B cell (primary cell): ENCODE measurements at regions not wholly inside any gene's neighbourhood (a gene's known extent, or its start where the extent isn't known, plus 50 kb on each side); places are given as distances from the start of the nearest gene placed in this dataset.

Experiments
- ATAC-seq: fragments of 200-7000 bp; cut with Tn5 transposase; one replicate; pipeline ENCODE4 v1.10.0; 2021; ENCODE audit warnings: low read depth, mild to moderate bottlenecking, moderate number of reproducible peaks, moderate library complexity
- CTCF ChIA-PET: fragments of 350-600 bp; sonication (Branson Sonifier 250); formaldehyde crosslinking; loops from one replicate; lab custom pipeline; 2021; ENCODE audit warnings: antibody characterized with exemption, inconsistent platforms; lab: Charles Lee
- POLR2A ChIA-PET: fragments of 350-600 bp; sonication (Branson Sonifier 250); formaldehyde crosslinking; loops from one replicate; lab custom pipeline; 2021; ENCODE audit warnings: antibody characterized with exemption; lab: Charles Lee
- DNase-seq: peaks from one replicate; pipeline ENCODE4 v3.0.0; 2013
- H2AFZ ChIP-seq: 2 replicates; pipeline ENCODE4 v1.6.1; 2012; ENCODE audit warnings: mild to moderate bottlenecking, low read depth, low read length; ENCODE audit not compliant: insufficient read depth, poor library complexity, severe bottlenecking
- H3K27ac ChIP-seq, 2 donors: 1 replicate in 1 of 2; 2 replicates in 1 of 2; pipeline ENCODE4 v1.5.1; 2012 to 2013; ENCODE audit warnings: low read length in 2 of 2, mild to moderate bottlenecking in 2 of 2, moderate library complexity in 1 of 2
- H3K27me3 ChIP-seq, 4 experiments: fragments of 200-600 bp in 1 of 4; sonication (generic) in 1 of 4; replicated peaks in 1 of 4; 1 replicate in 2 of 4; 2 replicates in 2 of 4; pipeline versions ENCODE4 v1.6.1 to v1.7.0; 2013 to 2016; ENCODE audit warnings: low read length in 3 of 4, mild to moderate bottlenecking in 2 of 4, mixed read lengths in 1 of 4, moderate library complexity in 1 of 4; ENCODE audit not compliant: insufficient read depth in 4 of 4, control insufficient read depth in 3 of 4; ENCODE audit errors: control extremely low read depth in 1 of 4
- H3K36me3 ChIP-seq, 2 experiments: replicated peaks in 1 of 2; 1 replicate in 1 of 2; 2 replicates in 1 of 2; pipeline versions ENCODE4 v1.6.1 to v1.7.1; 2013; ENCODE audit warnings: low read length in 1 of 2; ENCODE audit not compliant: insufficient read depth in 2 of 2, control insufficient read depth in 1 of 2; ENCODE audit errors: control extremely low read depth in 1 of 2, extremely low read depth in 1 of 2
- H3K4me1 ChIP-seq, 2 donors: fragments of 200-600 bp in 1 of 2; sonication (generic) in 1 of 2; 1 replicate in 1 of 2; 2 replicates in 1 of 2; pipeline versions ENCODE4 v1.5.1 to v1.6.1; 2013 to 2017; ENCODE audit warnings: low read length in 2 of 2; ENCODE audit not compliant: control insufficient read depth in 2 of 2, insufficient read depth in 2 of 2
- H3K4me2 ChIP-seq: replicated peaks from 2 replicates; pipeline ENCODE3; 2012; ENCODE audit warnings: mild to moderate bottlenecking, low read depth, low read length; ENCODE audit not compliant: poor library complexity, severe bottlenecking
- H3K4me3 ChIP-seq, 5 experiments: fragments of 200-600 bp in 1 of 5; sonication (generic) in 1 of 5; 1 replicate in 3 of 5; 2 replicates in 2 of 5; pipeline versions ENCODE4 v1.5.1 to v1.7.0; 2011 to 2016; ENCODE audit warnings: low read length in 4 of 5, mild to moderate bottlenecking in 4 of 5, low read depth in 2 of 5, control low read depth in 1 of 5, moderate library complexity in 1 of 5; ENCODE audit not compliant: insufficient read depth in 1 of 5; ENCODE audit errors: control extremely low read depth in 1 of 5, extremely low read depth in 1 of 5
- H3K79me2 ChIP-seq: fragments of 200-600 bp; sonication (generic); one replicate; pipeline ENCODE4 v1.6.0; 2016; ENCODE audit warnings: low read length; ENCODE audit not compliant: control insufficient read depth, insufficient read depth
- H3K9ac ChIP-seq: fragments of 200-600 bp; sonication (generic); 2 replicates; pipeline ENCODE4 v1.6.1; 2017; ENCODE audit warnings: mild to moderate bottlenecking, low read length, moderate library complexity
- H3K9me3 ChIP-seq, 3 donors: one replicate each; pipeline versions ENCODE4 v1.6.1 to v1.7.1; 2013; ENCODE audit warnings: low read length in 2 of 3; ENCODE audit not compliant: control insufficient read depth in 2 of 3, insufficient read depth in 1 of 3; ENCODE audit errors: control extremely low read depth in 1 of 3
- H4K20me1 ChIP-seq: 2 replicates; pipeline ENCODE4 v1.6.0; 2012; ENCODE audit warnings: mild to moderate bottlenecking, low read length; ENCODE audit not compliant: insufficient read depth, control insufficient read depth, poor library complexity, severe bottlenecking
- H3K27ac Mint-ChIP-seq: one replicate; pipeline ENCODE4 v1.8.0; 2021; ENCODE audit warnings: mixed read lengths
- H3K27me3 Mint-ChIP-seq: one replicate; pipeline ENCODE4 v1.8.0; 2021; ENCODE audit warnings: mixed read lengths
- H3K4me1 Mint-ChIP-seq: one replicate; pipeline ENCODE4 v1.8.0; 2021; ENCODE audit warnings: mixed read lengths
- H3K4me3 Mint-ChIP-seq: one replicate; pipeline ENCODE4 v1.8.0; 2021; ENCODE audit warnings: mixed read lengths
- H3K9me3 Mint-ChIP-seq: one replicate; pipeline ENCODE4 v1.8.0; 2022; ENCODE audit warnings: mixed read lengths; ENCODE audit not compliant: insufficient read depth
- CTCF ChIP-seq: fragments of 200-600 bp; IDR thresholded peaks from one replicate; pipeline ENCODE4 v1.8.0; 2022; ENCODE audit warnings: antibody characterized with exemption, mild to moderate bottlenecking
- EZH2 ChIP-seq: IDR thresholded peaks from 2 replicates; pipeline ENCODE4 v1.6.1; 2012; ENCODE audit warnings: borderline replicate concordance, low read depth, mild to moderate bottlenecking, moderate library complexity, low read length; ENCODE audit not compliant: insufficient read depth, poor library complexity, severe bottlenecking
- WGBS: methylation state at CpG from one replicate; pipeline ENCODE4 v1.1.5; 2013; ENCODE audit warnings: missing lambda C conversion rate; ENCODE audit not compliant: insufficient coverage; 5-methylcytosine and 5-hydroxymethylcytosine counted together
- intact Hi-C: fragments of 100-400 bp; cut with micrococcal nuclease; formaldehyde crosslinking; loops from one replicate; pipeline ENCODE4 v1.10.0; 2022

- H3K36me3 ChIP-seq, result no peaks in the 10 kb centered on the region
- no peaks in the 10 kb centered on the region for H4K20me1 ChIP-seq
- H3K9ac ChIP-seq, result no peak overlapping the region
- H3K4me3 Mint-ChIP-seq, result no peak overlapping the region
- no peaks in the 10 kb centered on the region for H3K79me2 ChIP-seq
- no peaks in the 10 kb centered on the region for H3K9me3 ChIP-seq
- H3K27ac ChIP-seq, result no peak overlapping the region
- WGBS, result no CpG with 5 or more reads among the region's 3 CpGs
- DNase-seq (no peak), ATAC-seq (no peak)
- TF ChIP-seq EZH2 (no peak), CTCF (no peak)
- H3K27ac Mint-ChIP-seq, result no peak overlapping the region
- intact Hi-C loops, result no loop called here
- no peaks in the 10 kb centered on the region for H3K9me3 Mint-ChIP-seq
- H3K4me1 Mint-ChIP-seq, result no peaks in the 10 kb centered on the region
- no peaks in the 10 kb centered on the region for H3K4me1 ChIP-seq
- no peak overlapping the region for H3K4me3 ChIP-seq
- CTCF ChIA-PET, result no interaction called here
- no peak overlapping the region for H2AFZ ChIP-seq
- POLR2A ChIA-PET, result no interaction called here
- no peaks in the 10 kb centered on the region for H3K27me3 ChIP-seq
- no peak overlapping the region for H3K4me2 ChIP-seq
- H3K27me3 Mint-ChIP-seq, result no peaks in the 10 kb centered on the region
These were observed 237.5 kb upstream of the RSPO3 start for GRCh38 chr6:126880964-126881363.

GRCh38 chr6:126886106-126886505, 232.4 kb upstream of the RSPO3 start:
- no peak overlapping the region for H3K4me3 ChIP-seq
- ChIA-PET POLR2A (no interaction called here), CTCF (no interaction called here)
- no peak overlapping the region for H3K4me3 Mint-ChIP-seq
- DNase-seq, result no peak
- no peaks in the 10 kb centered on the region for H3K27me3 Mint-ChIP-seq
- no peaks in the 10 kb centered on the region for H3K27me3 ChIP-seq
- ATAC-seq, result no peak
- H3K27ac Mint-ChIP-seq, result no peak overlapping the region
- no peak overlapping the region for H2AFZ ChIP-seq
- no peaks in the 10 kb centered on the region for H3K4me1 ChIP-seq
- no peak overlapping the region for H3K9ac ChIP-seq
- no peaks in the 10 kb centered on the region for H3K9me3 ChIP-seq
- intact Hi-C loops, result no loop called here
- H3K36me3 ChIP-seq, result no peaks in the 10 kb centered on the region
- no peak overlapping the region for H3K4me2 ChIP-seq
- H3K9me3 Mint-ChIP-seq, result no peaks in the 10 kb centered on the region
- H3K79me2 ChIP-seq, result no peaks in the 10 kb centered on the region
- TF ChIP-seq EZH2 (no peak), CTCF (no peak)
- no CpG with 5 or more reads among the region's 1 CpG for WGBS
- no peak overlapping the region for H3K27ac ChIP-seq
- H3K4me1 Mint-ChIP-seq, result no peaks in the 10 kb centered on the region
- H4K20me1 ChIP-seq, result no peaks in the 10 kb centered on the region
